Sigmoid colon (tissue), 4 donors: ENCODE measurements at regions not wholly inside any gene's neighbourhood (a gene's known extent, or its start where the extent isn't known, plus 50 kb on each side); places are given as distances from the start of the nearest gene placed in this dataset.

Experiments
- CTCF ChIP-seq, 4 experiments: fragments of 450-650 bp in 3 of 4; fragments of 200-600 bp in 1 of 4; IDR thresholded peaks; one replicate each; pipeline ENCODE4 v1.5.1; 2016 to 2019; ENCODE audit warnings: antibody characterized with exemption in 4 of 4, mild to moderate bottlenecking in 3 of 4, moderate library complexity in 2 of 4
- EP300 ChIP-seq, 4 donors: sonication (generic); formaldehyde crosslinking; IDR thresholded peaks; one replicate each; pipeline ENCODE4 v1.6.1; 2017; ENCODE audit warnings: antibody characterized with exemption in 4 of 4
- POLR2A ChIP-seq, 2 donors: fragments of 450-650 bp; IDR thresholded peaks; one replicate each; pipeline ENCODE4 v1.6.1; 2016; ENCODE audit warnings: antibody characterized with exemption in 2 of 2, mild to moderate bottlenecking in 2 of 2, moderate library complexity in 2 of 2
- POLR2AphosphoS5 ChIP-seq, 4 donors: sonication (generic); formaldehyde crosslinking; IDR thresholded peaks; one replicate each; pipeline ENCODE4 v1.6.1; 2017; ENCODE audit warnings: antibody characterized with exemption in 4 of 4

- TF ChIP-seq CTCF (IDR thresholded peaks at IDR 0.05) (no peak), EP300 (IDR thresholded peaks at IDR 0.05) (no peak), POLR2A (IDR thresholded peaks at IDR 0.05) (no peak), POLR2AphosphoS5 (IDR thresholded peaks at IDR 0.05) (no peak)
Measured at GRCh38 chr5:63760965-63761364, 201.3 kb downstream of the HTR1A start.
